ENCODE measurements at regions not wholly inside any gene's neighbourhood (a gene's known extent, or its start where the extent isn't known, plus 50 kb on each side); places are given as distances from the start of the nearest gene placed in this dataset.

- DNase-seq (ENCODE audit: low spot score), result no peak
- no peak for ATAC-seq
These were observed 1106.8 kb upstream of the RAG2 start for GRCh38 chr11:37704791-37705190.

- no peak for DNase-seq (ENCODE audit: low spot score)
- no peak for ATAC-seq
These were observed 1101.6 kb upstream of the RAG2 start for GRCh38 chr11:37699644-37700043.

- ATAC-seq (no peak), DNase-seq (ENCODE audit: low spot score) (no peak)
These were observed 1097.2 kb upstream of the RAG2 start for GRCh38 chr11:37695283-37695682.

- ATAC-seq (no peak), DNase-seq (ENCODE audit: low spot score) (no peak)
These were observed 1091.9 kb upstream of the RAG2 start for GRCh38 chr11:37689951-37690350.

- ATAC-seq (no peak), DNase-seq (ENCODE audit: low spot score) (no peak)
These were observed 1090.4 kb upstream of the RAG2 start for GRCh38 chr11:37688456-37688855.

GRCh38 chr11:37687130-37687529 is 1089.1 kb upstream of the RAG2 start:
- no peak for DNase-seq (ENCODE audit: low spot score)
- ATAC-seq, result no peak

GRCh38 chr11:37671321-37671720 is 1073.3 kb upstream of the RAG2 start:
- DNase-seq (ENCODE audit: low spot score) (no peak), ATAC-seq (no peak)

GRCh38 chr11:37666960-37667359 is 1068.9 kb upstream of the RAG2 start:
- ATAC-seq, result no peak

GRCh38 chr11:37657645-37658044 is 1059.6 kb upstream of the RAG2 start:
- ATAC-seq (no peak), DNase-seq (ENCODE audit: low spot score) (no peak)

More at GRCh38 chr11:37666960-37667359, 1068.9 kb upstream of the RAG2 start:
- DNase-seq (ENCODE audit: low spot score), result no peak

- DNase-seq (ENCODE audit: low spot score) (no peak), ATAC-seq (no peak)
These were observed 1049.7 kb upstream of the RAG2 start for GRCh38 chr11:37647767-37648166.

GRCh38 chr11:37643968-37644367 is 1045.9 kb upstream of the RAG2 start:
- no peak for DNase-seq (ENCODE audit: low spot score)
- ATAC-seq, result no peak

GRCh38 chr11:37642296-37642695 is 1044.3 kb upstream of the RAG2 start:
- DNase-seq (ENCODE audit: low spot score) (no peak), ATAC-seq (no peak)

GRCh38 chr11:37632748-37633147 is 1034.7 kb upstream of the RAG2 start:
- DNase-seq (ENCODE audit: low spot score) (no peak), ATAC-seq (no peak)

GRCh38 chr11:37630866-37631265 is 1032.8 kb upstream of the RAG2 start:
- no peak for ATAC-seq
- no peak for DNase-seq (ENCODE audit: low spot score)

GRCh38 chr11:37623778-37624177 is 1025.7 kb upstream of the RAG2 start:
- no peak for ATAC-seq
- DNase-seq (ENCODE audit: low spot score), result no peak

- ATAC-seq, result no peak
- DNase-seq (ENCODE audit: low spot score), result no peak
These were observed 1023.6 kb upstream of the RAG2 start for GRCh38 chr11:37621662-37622061.

- no peak for ATAC-seq
- DNase-seq (ENCODE audit: low spot score), result no peak
These were observed 1018.3 kb upstream of the RAG2 start for GRCh38 chr11:37616291-37616690.

GRCh38 chr11:37613031-37613430 is 1015.0 kb upstream of the RAG2 start:
- ATAC-seq (no peak), DNase-seq (ENCODE audit: low spot score) (no peak)

- no peak for ATAC-seq
- DNase-seq (ENCODE audit: low spot score), result no peak
These were observed 1014.1 kb upstream of the RAG2 start for GRCh38 chr11:37612146-37612545.

GRCh38 chr11:37605229-37605628 is 1007.2 kb upstream of the RAG2 start:
- no peak for ATAC-seq
- no peak for DNase-seq (ENCODE audit: low spot score)

- DNase-seq (ENCODE audit: low spot score) (no peak), ATAC-seq (no peak)
These were observed 1000.3 kb upstream of the RAG2 start for GRCh38 chr11:37598381-37598780.

GRCh38 chr11:37597776-37598175 is 999.7 kb upstream of the RAG2 start:
- no peak for DNase-seq (ENCODE audit: low spot score)
- ATAC-seq, result no peak

- ATAC-seq, result no peak
- DNase-seq (ENCODE audit: low spot score), result no peak
These were observed 997.8 kb upstream of the RAG2 start for GRCh38 chr11:37595845-37596244.

GRCh38 chr11:37574361-37574760 is 976.3 kb upstream of the RAG2 start:
- ATAC-seq (no peak), DNase-seq (ENCODE audit: low spot score) (no peak)
